ENCODE measurements at regions not wholly inside any gene's neighbourhood (a gene's known extent, or its start where the extent isn't known, plus 50 kb on each side); places are given as distances from the start of the nearest gene placed in this dataset.

GRCh38 chr2:204191574-204191973, 255.0 kb downstream of the ICOS start:
- no peak for TF ChIP-seq EZH2phosphoT487 (IDR thresholded peaks at IDR 0.05; ENCODE audit: borderline replicate concordance)
- no peak for TF ChIP-seq CTCF (IDR thresholded peaks at IDR 0.05 in 2 of 3, conservative IDR thresholded peaks at IDR 0.05 in 1 of 3; ENCODE audit: borderline replicate concordance in 1 of 3, insufficient read depth in 1 of 3, low read depth in 2 of 3, low read length in 2 of 3)
- no peak for TF ChIP-seq POLR2AphosphoS5 (IDR thresholded peaks at IDR 0.05; ENCODE audit: low read depth, low read length)
- TF ChIP-seq ATF3 (IDR thresholded peaks at IDR 0.05) = no peak
- TF ChIP-seq EZH2 (IDR thresholded peaks at IDR 0.05) = no peak
- no peak for TF ChIP-seq REST (IDR thresholded peaks at IDR 0.05; ENCODE audit: low read depth)
- TF ChIP-seq SIN3A (IDR thresholded peaks at IDR 0.05; ENCODE audit: low read depth) = no peak
- TF ChIP-seq MAX (IDR thresholded peaks at IDR 0.05) = no peak
- TF ChIP-seq POLR2A (IDR thresholded peaks at IDR 0.05; ENCODE audit: borderline replicate concordance, extremely low read depth, insufficient read depth, insufficient read length) = no peak
- TF ChIP-seq TCF7L2 (IDR thresholded peaks at IDR 0.05; ENCODE audit: borderline replicate concordance, extremely low read depth, insufficient read depth, insufficient read length) = no peak
- TF ChIP-seq RAD21 (IDR thresholded peaks at IDR 0.05; ENCODE audit: low read depth) = no peak
- TF ChIP-seq JUND (IDR thresholded peaks at IDR 0.05) = no peak
- TF ChIP-seq SP1 (IDR thresholded peaks at IDR 0.05; ENCODE audit: low read depth) = no peak
